A549 (cell line): ENCODE measurements at regions not wholly inside any gene's neighbourhood (a gene's known extent, or its start where the extent isn't known, plus 50 kb on each side); places are given as distances from the start of the nearest gene placed in this dataset.
A peak's percentile ranks its signal among the peaks of the same experiment; 100 is the strongest.

Experiments used
- ATAC-seq, 2 experiments: fragments of 200-7000 bp in 1 of 2; fragments of >200 bp in 1 of 2; cut with Nextera tagmentation in 1 of 2; cut with Tn5 transposase in 1 of 2; 3 replicates each; pipeline versions ENCODE4 v1.8.0 to v1.9.1; 2018 to 2020; ENCODE audit warnings: mild to moderate bottlenecking in 1 of 2, moderate library complexity in 1 of 2
- CTCF ChIA-PET: fragments of 300-600 bp; sonication (Branson Sonifier 250); formaldehyde crosslinking; extraction: SDS; loops from one replicate; lab custom pipeline; 2021; ENCODE audit warnings: antibody characterized with exemption, inconsistent platforms; lab: Yijun Ruan, JAX
- POLR2A ChIA-PET: fragments of 350-600 bp; formaldehyde crosslinking; extraction: SDS; loops from one replicate; lab custom pipeline; 2021; ENCODE audit warnings: antibody characterized with exemption, inconsistent platforms; lab: Yijun Ruan, JAX
- DNase-seq, 2 experiments: peaks; one replicate each; pipeline versions ENCODE4 v3.0.0 to v3.0.0-alpha.2; 2011 to 2016; ENCODE audit warnings: low read depth in 1 of 2, low spot score in 1 of 2
- FAIRE-seq: peaks from 2 replicates; lab custom pipeline; 2011; peaks lifted over from hg19 to GRCh38; lab: Jason Lieb, UNC
- H3K27ac ChIP-seq, 2 experiments: fragments of >200 bp; sonication (Bioruptor Twin); formaldehyde crosslinking; 3 replicates each; pipeline ENCODE4 v1.5.1; 2016 to 2017
- H3K4me1 ChIP-seq: fragments of >200 bp; sonication (Bioruptor Twin); formaldehyde crosslinking; 3 replicates; pipeline ENCODE4 v1.6.1; 2016
- H3K4me2 ChIP-seq: fragments of >200 bp; sonication (Bioruptor Twin); formaldehyde crosslinking; 3 replicates; pipeline ENCODE4 v1.6.1; 2016
- H3K4me3 ChIP-seq: fragments of >200 bp; sonication (Bioruptor Twin); formaldehyde crosslinking; 3 replicates; pipeline ENCODE4 v1.5.1; 2016
- H3K9me3 ChIP-seq: fragments of >200 bp; sonication (Bioruptor Twin); formaldehyde crosslinking; 3 replicates; pipeline ENCODE4 v1.6.1; 2016
- BCL3 ChIP-seq: fragments of >200 bp; sonication (Bioruptor Twin); formaldehyde crosslinking; IDR thresholded peaks from 3 replicates; pipeline ENCODE4 v1.6.1; 2016
- CHD2 ChIP-seq: fragments of 150-350 bp; IDR thresholded peaks from 2 replicates; pipeline ENCODE4 v1.6.1; 2014; ENCODE audit warnings: low read length; ENCODE audit not compliant: partially characterized antibody
- EHF ChIP-seq: fragments of 250-450 bp; sonication (Bioruptor Pico); IDR thresholded peaks from 2 replicates; pipeline ENCODE4 v1.5.0; 2020; ENCODE audit warnings: mild to moderate bottlenecking
- EHMT2 ChIP-seq: fragments of 200-600 bp; sonication (generic); IDR thresholded peaks from 2 replicates; pipeline ENCODE4 v1.6.1; 2016; ENCODE audit warnings: antibody characterized with exemption, low read depth, mild to moderate bottlenecking, moderate library complexity
- ELK1 ChIP-seq: fragments of 150-350 bp; IDR thresholded peaks from 2 replicates; pipeline ENCODE4 v1.6.1; 2014; ENCODE audit warnings: low read depth, mild to moderate bottlenecking, low read length
- HDAC2 ChIP-seq: fragments of 200-600 bp; sonication (generic); IDR thresholded peaks from 2 replicates; pipeline ENCODE4 v1.6.1; 2016
- HOXA7 ChIP-seq: fragments of 250-450 bp; sonication (Bioruptor Pico); IDR thresholded peaks from 2 replicates; pipeline ENCODE4 v1.5.0; 2020; ENCODE audit warnings: mild to moderate bottlenecking, moderate library complexity
- HOXB5 ChIP-seq: fragments of 250-450 bp; sonication (Bioruptor Pico); IDR thresholded peaks from 2 replicates; pipeline ENCODE4 v1.5.0; 2020; ENCODE audit warnings: mild to moderate bottlenecking, moderate library complexity
- MAFK ChIP-seq: fragments of 450-650 bp; IDR thresholded peaks from 2 replicates; pipeline ENCODE4 v1.6.1; 2014; ENCODE audit not compliant: partially characterized antibody
- MYC ChIP-seq: IDR thresholded peaks from 2 replicates; pipeline ENCODE4 v1.6.1; 2012; ENCODE audit warnings: mild to moderate bottlenecking, inconsistent platforms, low read length, improper control_type of control experiment, borderline replicate concordance
- NPAS2 ChIP-seq: fragments of 250-450 bp; sonication (Bioruptor Pico); IDR thresholded peaks from 2 replicates; pipeline ENCODE4 v1.8.0; 2022; ENCODE audit warnings: mild to moderate bottlenecking, moderate library complexity, borderline replicate concordance
- PBX3 ChIP-seq: IDR thresholded peaks from 2 replicates; pipeline ENCODE4 v1.6.1; 2012
- POLR2AphosphoS2 ChIP-seq: conservative IDR thresholded peaks from 2 replicates; pipeline ENCODE4 v1.6.1; 2012; ENCODE audit warnings: low read length, improper control_type of control experiment, inconsistent platforms
- RAD21 ChIP-seq, 2 experiments: fragments of >200 bp in 1 of 2; sonication (Bioruptor Twin) in 1 of 2; formaldehyde crosslinking in 1 of 2; IDR thresholded peaks in 1 of 2; conservative IDR thresholded peaks in 1 of 2; 2 replicates in 1 of 2; 3 replicates in 1 of 2; pipeline ENCODE4 v1.6.1; 2012 to 2018; ENCODE audit warnings: inconsistent platforms in 1 of 2
- RCOR1 ChIP-seq: fragments of 150-350 bp; IDR thresholded peaks from 2 replicates; pipeline ENCODE4 v1.6.1; 2014; ENCODE audit warnings: antibody characterized with exemption, low read length, low read depth
- SREBF2 ChIP-seq: fragments of 450-650 bp; IDR thresholded peaks from 2 replicates; pipeline ENCODE4 v1.6.1; 2014; ENCODE audit warnings: mild to moderate bottlenecking, moderate library complexity
- TFCP2L1 ChIP-seq: fragments of 250-450 bp; sonication (Bioruptor Pico); IDR thresholded peaks from 2 replicates; pipeline ENCODE4 v1.5.0; 2021; ENCODE audit warnings: mild to moderate bottlenecking
- WGBS: methylation state at CpG from one replicate; pipeline ENCODE4 v1.1.6; 2017; ENCODE audit errors: missing lambda C conversion rate; 5-methylcytosine and 5-hydroxymethylcytosine counted together

GRCh38 chr2:88838165-88838635, 146.7 kb downstream of the RPIA start:
- FAIRE-seq (no peak), DNase-seq (no peak), ATAC-seq (0 out of 6 replicates have a peak, but pooled peaks of 1 of the 2 experiments have one; percentile 19)
- Histone ChIP-seq H3K4me2 (no peak overlapping the region), H3K4me3 (no peak overlapping the region), H3K9me3 (no peaks in the 10 kb centered on the region), H3K4me1 (no peaks in the 10 kb centered on the region), H3K27ac (no peak overlapping the region)
- CTCF ChIA-PET: interaction anchor here (1.6 kb wide), 1 partner anchor 35 kb away, joined by 4 read pairs; no protein-coding TSS in a partner anchor
- WGBS: 4% methylated on average over 4 of the region's 4 CpGs
- TF ChIP-seq HOXB5 (CRISPR knock-in tag) (no peak), POLR2AphosphoS2 (no peak)
- POLR2A ChIA-PET: no interaction called here

- POLR2A ChIA-PET: no interaction called here
- Histone ChIP-seq H3K4me3 (no peak overlapping the region), H3K4me2 (no peak overlapping the region), H3K9me3 (no peaks in the 10 kb centered on the region), H3K4me1 (no peaks in the 10 kb centered on the region), H3K27ac (no peak overlapping the region)
- 7% methylated on average over 8 of the region's 8 CpGs for WGBS
- CTCF ChIA-PET: no interaction called here
- ATAC-seq (no peak), DNase-seq (no peak), FAIRE-seq (no peak)
- TF ChIP-seq NPAS2 (CRISPR knock-in tag): no peak
- no peak for TF ChIP-seq HOXA7 (CRISPR knock-in tag)
- no peak for TF ChIP-seq TFCP2L1 (CRISPR knock-in tag)
- no peak for TF ChIP-seq RAD21 (conservative IDR thresholded peaks at IDR 0.05 in 1 of 2, IDR thresholded peaks at IDR 0.05 in 1 of 2)
- TF ChIP-seq POLR2AphosphoS2: no peak
- no peak for TF ChIP-seq CHD2
- no peak for TF ChIP-seq HOXB5 (CRISPR knock-in tag)
- TF ChIP-seq MAFK: no peak
- no peak for TF ChIP-seq ELK1
- TF ChIP-seq EHMT2: no peak
- no peak for TF ChIP-seq PBX3
- TF ChIP-seq BCL3: no peak
- no peak for TF ChIP-seq HDAC2
- TF ChIP-seq RCOR1: no peak
These were observed 149.9 kb downstream of the RPIA start for GRCh38 chr2:88841224-88841929.

GRCh38 chr2:88842656-88843460, 151.4 kb downstream of the RPIA start:
- CTCF ChIA-PET: no interaction called here
- DNase-seq: no peak
- no peak for FAIRE-seq
- TF ChIP-seq MYC (no peak), EHF (CRISPR knock-in tag) (no peak), SREBF2 (no peak)
- no peak overlapping the region for H3K4me2 ChIP-seq
- no peak overlapping the region for H3K4me3 ChIP-seq
- no peaks in the 10 kb centered on the region for H3K9me3 ChIP-seq
- WGBS: 4% methylated on average over 1 of the region's 1 CpG
- POLR2A ChIA-PET: no interaction called here
- ATAC-seq: no peak
- no peaks in the 10 kb centered on the region for H3K4me1 ChIP-seq
- H3K27ac ChIP-seq: no peak overlapping the region
